ENCODE measurements at regions not wholly inside any gene's neighbourhood (a gene's known extent, or its start where the extent isn't known, plus 50 kb on each side); places are given as distances from the start of the nearest gene placed in this dataset.

- SMC1A ChIA-PET (ENCODE audit: uncharacterized antibody, unreplicated experiment): interaction anchor here (0.9 to 12.5 kb wide), 7 partner anchors 8 to 148 kb away, joined by 3 to 210 read pairs (median 5); no protein-coding TSS in a partner anchor
- no peak overlapping the region for H3K4me3 ChIP-seq
- H4K20me1 ChIP-seq (ENCODE audit: control insufficient read depth, insufficient read depth): no peaks in the 10 kb centered on the region
- ATAC-seq (no peak), DNase-seq (ENCODE audit: low read depth, low spot score) (no peak), FAIRE-seq (no peak)
- CTCF ChIA-PET: interaction anchor here (0.7 to 5.5 kb wide), 6 partner anchors 10 to 165 kb away, joined by 3 to 33 read pairs (median 11); no protein-coding TSS in a partner anchor
- RAD21 ChIA-PET (ENCODE audit: unreplicated experiment): interaction anchor here (1.2 to 8.1 kb wide), 6 partner anchors 10 to 95 kb away, joined by 3 to 86 read pairs (median 17); no protein-coding TSS in a partner anchor
- H3K27ac ChIP-seq (ENCODE audit: control insufficient read depth, insufficient read depth): no peak overlapping the region
- TF ChIP-seq FOS (IDR thresholded peaks at IDR 0.05; ENCODE audit: borderline replicate concordance, extremely low read depth, insufficient read length): no peak
- H3K36me3 ChIP-seq (ENCODE audit: control insufficient read depth in 2 of 2, insufficient read depth in 2 of 2, low read length in 1 of 2): no peaks in the 10 kb centered on the region
- BruUV-seq (replicated peaks): no TSS peak
- H2AFZ ChIP-seq (ENCODE audit: control insufficient read depth, low read depth, low read length): no peak overlapping the region
- WGBS (ENCODE audit: insufficient coverage, insufficient replicate concordance, low lambda C conversion rate, missing lambda C conversion rate): 100% methylated on average over 7 of the region's 7 CpGs
- H3K79me2 ChIP-seq (ENCODE audit: control insufficient read depth, insufficient read depth, low read length): no peaks in the 10 kb centered on the region
- H3K4me1 ChIP-seq (ENCODE audit: control insufficient read depth, insufficient read depth, low read length): peaks cover 41% of the 10 kb centered on the region
- H3K27me3 ChIP-seq (replicated peaks in 1 of 2; ENCODE audit: control insufficient read depth in 2 of 2, insufficient read depth in 2 of 2, low read length in 1 of 2): no peaks in the 10 kb centered on the region
- intact Hi-C loops (cut with micrococcal nuclease; ENCODE audit: unreplicated experiment): loop anchor here (5.0 kb wide), 1 partner anchor 609 kb away; the partner anchor contains the start of gene EPSTI1
- H3K9me3 ChIP-seq (replicated peaks; ENCODE audit: control insufficient read depth, insufficient read depth, low read length): peaks cover 11% of the 10 kb centered on the region; the same call in 2 of the 3 replicates
- no peak overlapping the region for H3K4me2 ChIP-seq (ENCODE audit: control insufficient read depth, insufficient read depth)
- in situ Hi-C loops (cut with MboI): no loop called here
- POLR2A ChIA-PET: interaction anchor here (0.6 to 5.1 kb wide), 4 partner anchors 10 to 374 kb away, joined by 3 to 35 read pairs (median 7); no protein-coding TSS in a partner anchor
- H3K9ac ChIP-seq (ENCODE audit: control insufficient read depth, insufficient read depth, low read length): no peak overlapping the region
Measured at GRCh38 chr13:42383025-42383424, 111.1 kb downstream of the AKAP11 start.

GRCh38 chr13:42384265-42384664 lies 112.3 kb downstream of the AKAP11 start:
- BruUV-seq (replicated peaks): no TSS peak
- ChIA-PET CTCF (interaction anchor here (0.5 to 5.5 kb wide), 4 partner anchors 19 to 321 kb away, joined by 3 to 33 read pairs (median 5); no protein-coding TSS in a partner anchor), RAD21 (ENCODE audit: unreplicated experiment) (interaction anchor here (1.1 to 8.1 kb wide), 3 partner anchors 18 to 29 kb away, joined by 3 to 86 read pairs (median 37); no protein-coding TSS in a partner anchor), SMC1A (ENCODE audit: uncharacterized antibody, unreplicated experiment) (interaction anchor here (0.7 to 12.5 kb wide), 8 partner anchors 6 to 211 kb away, joined by 3 to 210 read pairs (median 4); no protein-coding TSS in a partner anchor), POLR2A (interaction anchor here (5.1 kb wide), 1 partner anchor 9 kb away, joined by 35 read pairs; no protein-coding TSS in a partner anchor)
- WGBS (ENCODE audit: insufficient coverage, insufficient replicate concordance, low lambda C conversion rate, missing lambda C conversion rate): 98% methylated on average over 3 of the region's 3 CpGs
- no peaks in the 10 kb centered on the region for H3K79me2 ChIP-seq (ENCODE audit: control insufficient read depth, insufficient read depth, low read length)
- H3K9me3 ChIP-seq (replicated peaks; ENCODE audit: control insufficient read depth, insufficient read depth, low read length): peaks cover 11% of the 10 kb centered on the region; the same call in 2 of the 3 replicates
- H3K36me3 ChIP-seq (ENCODE audit: control insufficient read depth in 2 of 2, insufficient read depth in 2 of 2, low read length in 1 of 2): no peaks in the 10 kb centered on the region
- peaks cover 37% of the 10 kb centered on the region for H3K4me1 ChIP-seq (ENCODE audit: control insufficient read depth, insufficient read depth, low read length)
- no peak overlapping the region for H3K27ac ChIP-seq (ENCODE audit: control insufficient read depth, insufficient read depth)
- intact Hi-C loops (cut with micrococcal nuclease; ENCODE audit: unreplicated experiment) (loop anchor here (5.0 kb wide), 1 partner anchor 608 kb away; the partner anchor contains the start of gene EPSTI1), in situ Hi-C loops (cut with MboI) (no loop called here)
- H4K20me1 ChIP-seq (ENCODE audit: control insufficient read depth, insufficient read depth): no peaks in the 10 kb centered on the region
- no peak overlapping the region for H3K4me2 ChIP-seq (ENCODE audit: control insufficient read depth, insufficient read depth)
- no peak for FAIRE-seq
- ATAC-seq: no peak
- H3K9ac ChIP-seq (ENCODE audit: control insufficient read depth, insufficient read depth, low read length): no peak overlapping the region
- H2AFZ ChIP-seq (ENCODE audit: control insufficient read depth, low read depth, low read length): peak overlapping the region; percentile 20; the same call in 1 of the 2 replicates
- no peaks in the 10 kb centered on the region for H3K27me3 ChIP-seq (replicated peaks in 1 of 2; ENCODE audit: control insufficient read depth in 2 of 2, insufficient read depth in 2 of 2, low read length in 1 of 2)
- no peak for DNase-seq (ENCODE audit: low read depth, low spot score)
- H3K4me3 ChIP-seq: no peak overlapping the region
- TF ChIP-seq PKNOX1 (IDR thresholded peaks at IDR 0.05) (no peak), FOXK2 (IDR thresholded peaks at IDR 0.05) (no peak), NRF1 (conservative IDR thresholded peaks at IDR 0.05; ENCODE audit: low read depth, low read length) (no peak), ZNF384 (IDR thresholded peaks at IDR 0.05; ENCODE audit: borderline replicate concordance, low read depth, low read length) (no peak), RBBP5 (conservative IDR thresholded peaks at IDR 0.05) (no peak), PRDM15 (CRISPR knock-in tag; IDR thresholded peaks at IDR 0.05) (no peak), YY1 (IDR thresholded peaks at IDR 0.05; ENCODE audit: low read depth, low read length) (no peak), STAT1 (conservative IDR thresholded peaks at IDR 0.05) (no peak), RUNX3 (IDR thresholded peaks at IDR 0.05; ENCODE audit: low read length) (no peak), MTA2 (IDR thresholded peaks at IDR 0.05; ENCODE audit: low read depth) (no peak)
